Neural cell (in vitro differentiated cells): ENCODE measurements at regions not wholly inside any gene's neighbourhood (a gene's known extent, or its start where the extent isn't known, plus 50 kb on each side); places are given as distances from the start of the nearest gene placed in this dataset.
"Not testable (repeated sequence)": the region's sequence is repeated elsewhere in the genome, so short reads cannot be mapped to it uniquely, and the experiment has no call there.

Experiments
- H2AFZ ChIP-seq: fragments of 200-600, 300-800 bp; sonication (generic), shearing (Covaris generic); 2 replicates; pipeline ENCODE4 v1.6.0; 2014; ENCODE audit warnings: low read depth, mild to moderate bottlenecking, antibody characterized with exemption, low read length, moderate library complexity
- H3F3A ChIP-seq: fragments of 200-600 bp; shearing (Covaris generic); 2 replicates; pipeline ENCODE4 v1.6.1; 2016; ENCODE audit warnings: mild to moderate bottlenecking, moderate library complexity, mixed read lengths, antibody characterized with exemption, low read length; ENCODE audit not compliant: insufficient read depth, poor library complexity, severe bottlenecking
- H3K27ac ChIP-seq: fragments of 200-600, 300-800 bp; sonication (generic), shearing (Covaris generic); 2 replicates; pipeline ENCODE4 v1.5.1; 2014; ENCODE audit warnings: mild to moderate bottlenecking, low read length, moderate library complexity
- H3K27me3 ChIP-seq: fragments of 300-800, 200-600 bp; sonication (generic), shearing (Covaris generic); 2 replicates; pipeline ENCODE4 v1.6.0; 2014; ENCODE audit warnings: mild to moderate bottlenecking, low read depth, low read length, moderate library complexity; ENCODE audit not compliant: insufficient read depth
- H3K36me3 ChIP-seq: fragments of 300-800, 200-600 bp; sonication (generic), shearing (Covaris generic); 2 replicates; pipeline ENCODE4 v1.5.1; 2014; ENCODE audit warnings: mild to moderate bottlenecking, antibody characterized with exemption, low read length, moderate library complexity; ENCODE audit not compliant: insufficient read depth
- H3K4me2 ChIP-seq: fragments of 300-800, 200-600 bp; sonication (generic), shearing (Covaris generic); 2 replicates; pipeline ENCODE4 v1.6.0; 2014; ENCODE audit warnings: mild to moderate bottlenecking, low read length
- H3K4me3 ChIP-seq: fragments of 300-800, 200-600 bp; sonication (generic), shearing (Covaris generic); 2 replicates; pipeline ENCODE4 v1.5.1; 2014; ENCODE audit warnings: mild to moderate bottlenecking, low read length, moderate library complexity
- H3K79me2 ChIP-seq: fragments of 200-600 bp; shearing (Covaris generic); replicated peaks from 2 replicates; pipeline ENCODE4 v1.6.0; 2014; ENCODE audit warnings: mild to moderate bottlenecking, low read length, moderate library complexity; ENCODE audit not compliant: insufficient read depth
- H3K9ac ChIP-seq: fragments of 300-800, 200-600 bp; sonication (generic), shearing (Covaris generic); 2 replicates; pipeline ENCODE4 v1.6.1; 2016; ENCODE audit warnings: mild to moderate bottlenecking, low read length, mixed read lengths
- H3K9me2 ChIP-seq: fragments of 200-600 bp; shearing (Covaris generic); 2 replicates; pipeline ENCODE4 v1.6.1; 2016; ENCODE audit warnings: mild to moderate bottlenecking, low read length, mixed read lengths; ENCODE audit not compliant: insufficient read depth
- H3K9me3 ChIP-seq: fragments of 200-600, 300-800 bp; sonication (generic), shearing (Covaris generic); 2 replicates; pipeline ENCODE4 v1.6.1; 2016; ENCODE audit warnings: mild to moderate bottlenecking, mixed run types, low read length, moderate library complexity, mixed read lengths
- H4K20me1 ChIP-seq: fragments of 200-600 bp; shearing (Covaris generic); 2 replicates; pipeline ENCODE4 v1.6.1; 2016; ENCODE audit warnings: mild to moderate bottlenecking, mixed run types; ENCODE audit not compliant: insufficient read depth
- CTCF ChIP-seq: fragments of 450-650 bp; IDR thresholded peaks from 2 replicates; pipeline ENCODE4 v1.5.1; 2014; ENCODE audit warnings: antibody characterized with exemption, mild to moderate bottlenecking, moderate library complexity; ENCODE audit not compliant: poor library complexity, severe bottlenecking
- EP300 ChIP-seq: fragments of 450-650 bp; conservative IDR thresholded peaks from 2 replicates; pipeline ENCODE4 v1.6.1; 2014; ENCODE audit warnings: antibody characterized with exemption, mild to moderate bottlenecking, moderate library complexity; ENCODE audit not compliant: poor library complexity, severe bottlenecking
- EZH2 ChIP-seq: fragments of 200-600, 300-800 bp; shearing (Covaris generic), sonication (generic); IDR thresholded peaks from 2 replicates; pipeline ENCODE4 v1.6.1; 2014; ENCODE audit warnings: antibody characterized with exemption, low read length, borderline replicate concordance, mild to moderate bottlenecking; ENCODE audit not compliant: insufficient read depth, poor library complexity, severe bottlenecking
- MXI1 ChIP-seq: fragments of 450-650 bp; conservative IDR thresholded peaks from 2 replicates; pipeline ENCODE4 v1.6.1; 2014; ENCODE audit warnings: antibody characterized with exemption, mild to moderate bottlenecking; ENCODE audit not compliant: poor library complexity, severe bottlenecking
- POLR2AphosphoS5 ChIP-seq: IDR thresholded peaks from 2 replicates; pipeline ENCODE4 v1.6.1; 2012
- RAD21 ChIP-seq: fragments of 450-650 bp; conservative IDR thresholded peaks from 2 replicates; pipeline ENCODE4 v1.6.1; 2014; ENCODE audit warnings: antibody characterized with exemption, mild to moderate bottlenecking, moderate library complexity
- TAF1 ChIP-seq: IDR thresholded peaks from 2 replicates; pipeline ENCODE4 v1.6.1; 2012; ENCODE audit warnings: low read depth
- TF ChIP-seq, protein P1 (sequence below): IDR thresholded peaks from 2 replicates; pipeline ENCODE4 v1.6.1; 2012; ENCODE audit warnings: borderline replicate concordance

GRCh38 chr4:33975995-33976394, 2268.3 kb downstream of the ARAP2 start:
- no peaks in the 10 kb centered on the region for H4K20me1 ChIP-seq
- H3K9me3 ChIP-seq, result no peaks in the 10 kb centered on the region
- H3K27ac ChIP-seq, result no peak overlapping the region
- H3F3A ChIP-seq, result no peaks in the 10 kb centered on the region
- no peak overlapping the region for H2AFZ ChIP-seq
- no peak overlapping the region for H3K9ac ChIP-seq
- H3K9me2 ChIP-seq, result no peaks in the 10 kb centered on the region
- no peaks in the 10 kb centered on the region for H3K27me3 ChIP-seq
- TF ChIP-seq RAD21, result no peak
- no peak for TF ChIP-seq POLR2AphosphoS5
- no peak for TF ChIP-seq MXI1
- no peak for TF ChIP-seq TAF1
- TF ChIP-seq EZH2, result no peak
- TF ChIP-seq CTCF, result no peak
- no peak for TF ChIP-seq EP300
- H3K79me2 ChIP-seq, result no peaks in the 10 kb centered on the region
- H3K4me2 ChIP-seq, result no peak overlapping the region
- H3K4me3 ChIP-seq, result no peak overlapping the region
- H3K36me3 ChIP-seq, result no peaks in the 10 kb centered on the region

DNA sequence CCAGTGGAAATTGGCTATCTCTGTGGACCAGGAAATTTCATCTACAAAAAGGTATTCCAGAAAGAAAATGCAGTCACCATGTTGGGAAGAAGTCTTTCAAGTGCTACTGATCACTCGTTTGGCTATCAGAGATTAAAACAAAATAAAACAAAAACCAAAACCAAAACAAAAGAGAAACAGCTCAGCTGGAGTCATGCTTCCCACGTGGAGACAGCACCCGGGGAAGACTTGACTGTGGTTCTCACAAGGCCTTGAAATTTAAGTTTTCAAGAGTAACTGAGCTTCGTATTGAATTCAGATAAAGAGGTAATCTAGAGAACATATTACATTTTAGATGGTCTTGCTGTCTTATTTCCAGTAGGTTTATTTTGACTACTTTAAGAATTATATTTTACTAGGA, 2264.5 kb downstream of the ARAP2 start:
- H3K27ac ChIP-seq, H3K36me3 ChIP-seq, H4K20me1 ChIP-seq, H3K4me3 ChIP-seq, H3K9ac ChIP-seq, H3K27me3 ChIP-seq, H3K79me2 ChIP-seq, H3K4me2 ChIP-seq, H3F3A ChIP-seq, H2AFZ ChIP-seq, H3K9me2 ChIP-seq, H3K9me3 ChIP-seq: not testable (repeated sequence)

DNA sequence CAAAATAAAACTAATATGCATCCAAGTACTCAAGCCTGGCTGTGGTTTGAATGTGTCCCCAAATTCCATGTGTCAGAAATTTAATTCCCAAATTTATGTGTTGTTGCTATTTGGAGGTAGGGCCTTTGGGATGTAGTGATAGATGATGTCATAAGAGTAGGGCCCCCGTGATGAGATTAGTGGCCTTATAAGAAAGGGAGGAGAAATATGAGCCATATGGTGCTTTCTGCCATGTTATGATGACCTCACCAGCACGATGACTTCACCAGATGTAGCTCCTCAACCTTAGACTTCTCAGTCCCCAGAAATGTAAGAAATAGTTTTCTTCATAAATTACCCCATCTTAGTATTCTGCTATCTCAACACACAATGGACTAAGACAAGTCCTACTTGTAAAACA, 2264.0 kb downstream of the ARAP2 start:
- H3F3A ChIP-seq, result no peaks in the 10 kb centered on the region
- H3K36me3 ChIP-seq, result no peaks in the 10 kb centered on the region
- no peaks in the 10 kb centered on the region for H3K9me2 ChIP-seq
- H3K79me2 ChIP-seq, result no peaks in the 10 kb centered on the region
- no peak overlapping the region for H3K27ac ChIP-seq
- H2AFZ ChIP-seq, result no peak overlapping the region
- no peak overlapping the region for H3K4me2 ChIP-seq
- H3K9me3 ChIP-seq, result no peaks in the 10 kb centered on the region
- no peak overlapping the region for H3K4me3 ChIP-seq
- no peaks in the 10 kb centered on the region for H3K27me3 ChIP-seq
- TF ChIP-seq, protein P1, sequence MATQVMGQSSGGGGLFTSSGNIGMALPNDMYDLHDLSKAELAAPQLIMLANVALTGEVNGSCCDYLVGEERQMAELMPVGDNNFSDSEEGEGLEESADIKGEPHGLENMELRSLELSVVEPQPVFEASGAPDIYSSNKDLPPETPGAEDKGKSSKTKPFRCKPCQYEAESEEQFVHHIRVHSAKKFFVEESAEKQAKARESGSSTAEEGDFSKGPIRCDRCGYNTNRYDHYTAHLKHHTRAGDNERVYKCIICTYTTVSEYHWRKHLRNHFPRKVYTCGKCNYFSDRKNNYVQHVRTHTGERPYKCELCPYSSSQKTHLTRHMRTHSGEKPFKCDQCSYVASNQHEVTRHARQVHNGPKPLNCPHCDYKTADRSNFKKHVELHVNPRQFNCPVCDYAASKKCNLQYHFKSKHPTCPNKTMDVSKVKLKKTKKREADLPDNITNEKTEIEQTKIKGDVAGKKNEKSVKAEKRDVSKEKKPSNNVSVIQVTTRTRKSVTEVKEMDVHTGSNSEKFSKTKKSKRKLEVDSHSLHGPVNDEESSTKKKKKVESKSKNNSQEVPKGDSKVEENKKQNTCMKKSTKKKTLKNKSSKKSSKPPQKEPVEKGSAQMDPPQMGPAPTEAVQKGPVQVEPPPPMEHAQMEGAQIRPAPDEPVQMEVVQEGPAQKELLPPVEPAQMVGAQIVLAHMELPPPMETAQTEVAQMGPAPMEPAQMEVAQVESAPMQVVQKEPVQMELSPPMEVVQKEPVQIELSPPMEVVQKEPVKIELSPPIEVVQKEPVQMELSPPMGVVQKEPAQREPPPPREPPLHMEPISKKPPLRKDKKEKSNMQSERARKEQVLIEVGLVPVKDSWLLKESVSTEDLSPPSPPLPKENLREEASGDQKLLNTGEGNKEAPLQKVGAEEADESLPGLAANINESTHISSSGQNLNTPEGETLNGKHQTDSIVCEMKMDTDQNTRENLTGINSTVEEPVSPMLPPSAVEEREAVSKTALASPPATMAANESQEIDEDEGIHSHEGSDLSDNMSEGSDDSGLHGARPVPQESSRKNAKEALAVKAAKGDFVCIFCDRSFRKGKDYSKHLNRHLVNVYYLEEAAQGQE, result no peak
- TF ChIP-seq EP300 (no peak), TAF1 (no peak), CTCF (no peak)
- no peak overlapping the region for H3K9ac ChIP-seq
- no peaks in the 10 kb centered on the region for H4K20me1 ChIP-seq
